Activated CD4-positive, alpha-beta memory T cell treated with anti-CD3 and anti-CD28 coated beads for 36 hours (primary cell): ENCODE measurements at regions not wholly inside any gene's neighbourhood (a gene's known extent, or its start where the extent isn't known, plus 50 kb on each side); places are given as distances from the start of the nearest gene placed in this dataset.

Experiments
- CTCF ChIA-PET: fragments of 350-600 bp; sonication (Branson Sonifier 250); formaldehyde crosslinking; loops from one replicate; lab custom pipeline; 2021; ENCODE audit warnings: antibody characterized with exemption, inconsistent platforms; lab: Charles Lee
- POLR2A ChIA-PET: fragments of 350-600 bp; sonication (Branson Sonifier 250); formaldehyde crosslinking; loops from one replicate; lab custom pipeline; 2021; ENCODE audit warnings: antibody characterized with exemption; lab: Charles Lee
- DNase-seq: peaks from one replicate; pipeline ENCODE4 v3.0.0-alpha.2; 2020
- H3K27ac Mint-ChIP-seq: one replicate; pipeline ENCODE4 v1.8.0; 2021; ENCODE audit warnings: mixed read lengths
- H3K27me3 Mint-ChIP-seq: one replicate; pipeline ENCODE4 v1.8.0; 2021; ENCODE audit warnings: mixed read lengths
- H3K36me3 Mint-ChIP-seq: one replicate; pipeline ENCODE4 v1.8.0; 2021; ENCODE audit warnings: mixed read lengths
- H3K4me1 Mint-ChIP-seq: one replicate; pipeline ENCODE4 v1.8.0; 2021; ENCODE audit warnings: low read depth, mixed read lengths
- H3K4me3 Mint-ChIP-seq: one replicate; pipeline ENCODE4 v1.8.0; 2021; ENCODE audit warnings: mild to moderate bottlenecking, mixed read lengths
- H3K9me3 Mint-ChIP-seq: one replicate; pipeline ENCODE4 v1.8.0; 2021; ENCODE audit warnings: mixed read lengths
- intact Hi-C: fragments of 100-400 bp; cut with micrococcal nuclease; formaldehyde crosslinking; loops from one replicate; pipeline ENCODE4 v1.15.1; 2023

GRCh38 chr10:128286141-128286761 is 160.0 kb upstream of the MKI67 start:
- Mint-ChIP-seq H3K4me3 (no peak overlapping the region), H3K4me1 (no peaks in the 10 kb centered on the region), H3K27ac (no peak overlapping the region), H3K9me3 (peaks cover 7% of the 10 kb centered on the region), H3K27me3 (peaks cover 36% of the 10 kb centered on the region), H3K36me3 (no peaks in the 10 kb centered on the region)
- DNase-seq, result no peak
- POLR2A ChIA-PET, result no interaction called here
- intact Hi-C loops, result no loop called here
- CTCF ChIA-PET, result no interaction called here

- ChIA-PET POLR2A (no interaction called here), CTCF (interaction anchor here (0.6 to 1.0 kb wide), 2 partner anchors 9 to 23 kb away, joined by 3 to 4 read pairs; no protein-coding TSS in a partner anchor)
- Mint-ChIP-seq H3K27ac (no peak overlapping the region), H3K27me3 (peaks cover 33% of the 10 kb centered on the region), H3K4me1 (no peaks in the 10 kb centered on the region), H3K9me3 (peaks cover 8% of the 10 kb centered on the region), H3K4me3 (no peak overlapping the region), H3K36me3 (no peaks in the 10 kb centered on the region)
- intact Hi-C loops, result no loop called here
- no peak for DNase-seq
Measured at GRCh38 chr10:128286762-128287500, 160.7 kb upstream of the MKI67 start.

DNA sequence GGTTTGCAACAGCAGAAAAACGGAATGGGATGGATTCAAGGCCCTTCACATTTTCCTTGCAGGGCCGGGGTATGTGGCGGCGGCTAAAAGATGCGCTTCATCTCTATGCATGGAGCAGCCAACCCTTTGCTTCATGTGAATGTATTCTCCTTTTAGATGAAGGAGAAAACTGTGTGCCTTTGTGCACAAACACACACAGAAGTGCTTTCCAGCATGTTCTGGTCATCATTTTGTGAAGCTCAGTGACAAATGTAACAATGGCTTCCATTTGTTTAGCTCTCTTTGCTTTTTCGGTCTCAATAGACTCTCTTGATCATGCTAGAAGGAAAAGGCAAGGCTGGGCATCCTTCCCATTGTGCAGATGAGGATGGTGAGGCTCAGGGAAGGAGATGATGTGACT is 161.7 kb upstream of the MKI67 start:
- ChIA-PET POLR2A (no interaction called here), CTCF (interaction anchor here (1.0 kb wide), 1 partner anchor 24 kb away, joined by 3 read pairs; no protein-coding TSS in a partner anchor)
- intact Hi-C loops, result no loop called here
- H3K27ac Mint-ChIP-seq, result no peak overlapping the region
- no peaks in the 10 kb centered on the region for H3K4me1 Mint-ChIP-seq
- H3K27me3 Mint-ChIP-seq, result peaks cover 33% of the 10 kb centered on the region
- H3K4me3 Mint-ChIP-seq, result no peak overlapping the region
- peaks cover 8% of the 10 kb centered on the region for H3K9me3 Mint-ChIP-seq
- DNase-seq, result no peak
- H3K36me3 Mint-ChIP-seq, result no peaks in the 10 kb centered on the region

GRCh38 chr10:128289621-128290020 is 163.4 kb upstream of the MKI67 start:
- intact Hi-C loops, result no loop called here
- Mint-ChIP-seq H3K36me3 (no peaks in the 10 kb centered on the region), H3K4me1 (no peaks in the 10 kb centered on the region), H3K9me3 (peaks cover 8% of the 10 kb centered on the region), H3K27me3 (peaks cover 31% of the 10 kb centered on the region), H3K27ac (no peak overlapping the region), H3K4me3 (no peak overlapping the region)
- ChIA-PET CTCF (no interaction called here), POLR2A (no interaction called here)
- DNase-seq, result no peak

DNA sequence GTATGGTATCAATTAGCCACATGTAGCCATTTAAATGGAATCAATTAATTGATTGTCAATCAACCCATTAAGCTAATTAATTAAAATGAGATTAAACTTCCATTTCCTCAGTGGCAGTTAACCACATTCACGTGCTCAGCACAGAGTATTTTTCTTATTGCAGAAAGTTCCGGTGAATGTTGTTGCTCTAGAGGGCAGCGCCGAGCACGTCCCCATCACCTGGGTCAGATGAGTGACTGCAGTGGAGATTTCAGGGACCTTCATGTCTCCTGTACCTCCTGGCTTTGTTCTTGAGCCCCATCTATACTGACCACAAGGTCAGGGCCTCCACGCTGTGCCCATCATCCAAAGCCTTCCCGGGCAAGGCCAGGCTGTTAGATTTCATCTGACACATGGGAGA is 168.8 kb upstream of the MKI67 start:
- Mint-ChIP-seq H3K4me1 (no peaks in the 10 kb centered on the region), H3K9me3 (peaks cover 8% of the 10 kb centered on the region)
- CTCF ChIA-PET, result interaction anchor here (0.7 kb wide), 1 partner anchor 476 kb away, joined by 3 read pairs; no protein-coding TSS in a partner anchor

GRCh38 chr10:128296253-128297007 is 170.2 kb upstream of the MKI67 start:
- POLR2A ChIA-PET, result no interaction called here
- Mint-ChIP-seq H3K27ac (no peak overlapping the region), H3K9me3 (peaks cover 3% of the 10 kb centered on the region), H3K4me3 (no peak overlapping the region), H3K4me1 (no peaks in the 10 kb centered on the region), H3K36me3 (no peaks in the 10 kb centered on the region), H3K27me3 (peaks cover 1% of the 10 kb centered on the region)
- DNase-seq, result no peak
- intact Hi-C loops, result no loop called here
- CTCF ChIA-PET, result interaction anchor here (0.6 kb wide), 1 partner anchor 9 kb away, joined by 4 read pairs; no protein-coding TSS in a partner anchor

More for the DNA sequence above, 168.8 kb upstream of the MKI67 start:
- intact Hi-C loops, result no loop called here
- H3K36me3 Mint-ChIP-seq, result no peaks in the 10 kb centered on the region
- peaks cover 1% of the 10 kb centered on the region for H3K27me3 Mint-ChIP-seq
- POLR2A ChIA-PET, result no interaction called here
- H3K4me3 Mint-ChIP-seq, result no peak overlapping the region
- H3K27ac Mint-ChIP-seq, result no peak overlapping the region
- no peak for DNase-seq

DNA sequence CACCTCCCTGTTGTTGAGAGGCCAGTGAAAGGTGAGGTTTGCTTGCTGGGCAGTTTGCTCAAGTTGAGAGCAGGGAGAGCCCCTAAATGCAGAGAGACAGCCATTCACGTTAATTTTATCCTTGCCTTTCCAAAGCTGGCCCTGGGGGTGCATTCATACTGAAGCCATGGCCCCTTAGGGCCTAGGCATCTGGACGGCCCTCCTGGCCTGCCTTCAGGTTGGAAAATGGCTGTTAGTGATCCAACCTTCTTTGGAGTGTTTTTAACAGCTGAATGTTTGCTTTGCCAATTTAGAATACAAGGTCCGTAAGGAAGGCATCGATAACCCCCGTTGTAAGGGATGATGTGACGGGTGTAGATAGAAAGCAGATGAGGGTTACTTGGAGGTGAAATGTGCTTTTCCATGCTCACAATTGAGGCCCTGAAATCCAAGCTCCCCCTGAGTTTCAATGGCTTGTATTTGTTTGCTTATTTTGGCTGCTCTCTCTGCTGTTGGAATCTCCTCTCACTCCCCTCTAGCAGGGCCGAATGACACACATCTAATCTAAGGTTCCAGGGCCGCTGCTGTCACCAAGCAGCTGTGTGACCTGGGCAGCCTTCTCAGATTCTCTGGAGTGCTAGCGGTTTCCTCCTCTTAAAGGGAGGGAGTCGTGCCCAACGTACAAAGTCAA is 171.6 kb upstream of the MKI67 start:
- intact Hi-C loops, result no loop called here
- H3K9me3 Mint-ChIP-seq, result peaks cover 7% of the 10 kb centered on the region
- H3K27ac Mint-ChIP-seq, result no peak overlapping the region
- no peaks in the 10 kb centered on the region for H3K36me3 Mint-ChIP-seq
- H3K27me3 Mint-ChIP-seq, result peaks cover 1% of the 10 kb centered on the region
- no peaks in the 10 kb centered on the region for H3K4me1 Mint-ChIP-seq
- POLR2A ChIA-PET, result no interaction called here
- no peak overlapping the region for H3K4me3 Mint-ChIP-seq
- no peak for DNase-seq
- CTCF ChIA-PET, result no interaction called here

GRCh38 chr10:128298587-128298986 is 172.4 kb upstream of the MKI67 start:
- POLR2A ChIA-PET, result no interaction called here
- intact Hi-C loops, result no loop called here
- no peak overlapping the region for H3K27ac Mint-ChIP-seq
- H3K9me3 Mint-ChIP-seq, result peaks cover 7% of the 10 kb centered on the region
- H3K36me3 Mint-ChIP-seq, result no peaks in the 10 kb centered on the region
- DNase-seq, result no peak
- no peaks in the 10 kb centered on the region for H3K4me1 Mint-ChIP-seq
- no peak overlapping the region for H3K4me3 Mint-ChIP-seq
- CTCF ChIA-PET, result no interaction called here
- H3K27me3 Mint-ChIP-seq, result peaks cover 1% of the 10 kb centered on the region

DNA sequence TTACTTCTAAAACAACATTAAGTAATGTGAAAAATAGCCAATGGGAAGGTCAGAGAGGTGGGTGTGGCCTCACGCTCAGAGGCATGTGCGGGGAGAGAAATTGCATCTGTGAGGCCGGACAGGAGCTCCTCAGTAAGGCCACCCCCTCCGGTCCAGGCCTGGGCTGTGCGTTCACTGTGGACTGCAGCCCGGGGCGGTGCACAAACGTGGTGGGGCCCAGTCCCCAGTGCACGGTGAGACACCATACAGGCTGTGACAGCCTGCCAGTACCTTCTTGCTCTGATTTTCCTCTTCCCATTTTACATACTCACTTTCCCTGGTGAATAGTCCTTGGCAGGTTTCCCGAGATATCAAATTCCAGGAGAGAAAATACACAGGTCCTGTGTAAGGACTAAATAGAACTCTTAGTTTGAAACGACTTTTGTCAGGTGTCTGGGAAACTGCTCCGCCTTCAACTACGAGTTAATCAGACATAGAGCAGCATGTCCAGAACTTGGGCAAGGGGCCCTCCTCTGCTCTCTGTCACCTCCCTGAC is 174.1 kb upstream of the MKI67 start:
- no peaks in the 10 kb centered on the region for H3K27me3 Mint-ChIP-seq
- no peaks in the 10 kb centered on the region for H3K36me3 Mint-ChIP-seq
- POLR2A ChIA-PET, result no interaction called here
- DNase-seq, result no peak
- intact Hi-C loops, result no loop called here
- H3K27ac Mint-ChIP-seq, result no peak overlapping the region
- CTCF ChIA-PET, result no interaction called here
- H3K4me3 Mint-ChIP-seq, result no peak overlapping the region
- no peaks in the 10 kb centered on the region for H3K4me1 Mint-ChIP-seq
- H3K9me3 Mint-ChIP-seq, result peaks cover 7% of the 10 kb centered on the region

DNA sequence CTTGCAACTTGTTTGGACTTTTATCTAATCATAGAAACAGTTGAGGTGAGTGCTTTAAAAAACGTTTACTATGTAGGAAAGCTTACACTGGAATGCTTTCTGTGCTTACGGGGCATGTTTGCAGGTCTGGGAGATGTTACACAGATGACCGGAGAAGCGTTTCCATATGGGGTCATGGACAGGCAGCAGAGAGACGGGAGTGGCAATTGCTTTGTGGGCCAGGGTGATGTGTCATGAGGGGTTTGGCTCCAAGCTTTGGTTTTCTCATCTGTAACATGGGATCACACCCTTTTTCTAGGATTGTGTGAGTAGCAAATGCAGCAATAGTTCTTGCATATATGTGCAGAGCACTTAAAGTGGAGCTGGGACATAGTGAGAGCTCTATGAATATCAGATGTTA is 174.8 kb upstream of the MKI67 start:
- CTCF ChIA-PET, result no interaction called here
- POLR2A ChIA-PET, result no interaction called here
- intact Hi-C loops, result no loop called here

DNA sequence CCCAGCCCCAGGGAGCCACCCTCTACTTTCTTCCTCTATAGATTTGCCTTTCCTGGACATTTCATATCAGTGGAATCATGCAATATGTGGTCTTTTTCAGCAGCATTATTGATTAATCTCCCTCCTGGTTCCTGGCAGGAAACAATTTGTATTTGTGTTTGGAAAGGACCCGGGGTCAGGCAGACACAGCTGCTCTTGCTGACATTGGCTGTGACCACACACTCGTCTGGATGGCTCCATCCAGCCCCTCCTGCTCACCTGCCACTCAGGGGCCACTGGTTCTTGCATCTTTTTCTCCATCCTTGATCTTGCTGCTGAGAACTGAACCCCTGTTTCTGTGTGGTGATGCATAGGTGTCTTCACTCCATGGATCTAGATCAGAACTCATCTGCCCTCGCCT is 176.6 kb upstream of the MKI67 start:
- Mint-ChIP-seq H3K4me3 (no peak overlapping the region), H3K9me3 (peaks cover 7% of the 10 kb centered on the region), H3K27ac (no peak overlapping the region), H3K4me1 (no peaks in the 10 kb centered on the region), H3K36me3 (no peaks in the 10 kb centered on the region), H3K27me3 (no peaks in the 10 kb centered on the region)
- ChIA-PET POLR2A (no interaction called here), CTCF (no interaction called here)
- intact Hi-C loops, result no loop called here
- DNase-seq, result no peak

More for the DNA sequence above, 174.8 kb upstream of the MKI67 start:
- H3K9me3 Mint-ChIP-seq, result peaks cover 7% of the 10 kb centered on the region
- no peaks in the 10 kb centered on the region for H3K4me1 Mint-ChIP-seq
- no peak overlapping the region for H3K27ac Mint-ChIP-seq
- no peaks in the 10 kb centered on the region for H3K27me3 Mint-ChIP-seq
- no peak overlapping the region for H3K4me3 Mint-ChIP-seq
- DNase-seq, result no peak
- no peaks in the 10 kb centered on the region for H3K36me3 Mint-ChIP-seq

DNA sequence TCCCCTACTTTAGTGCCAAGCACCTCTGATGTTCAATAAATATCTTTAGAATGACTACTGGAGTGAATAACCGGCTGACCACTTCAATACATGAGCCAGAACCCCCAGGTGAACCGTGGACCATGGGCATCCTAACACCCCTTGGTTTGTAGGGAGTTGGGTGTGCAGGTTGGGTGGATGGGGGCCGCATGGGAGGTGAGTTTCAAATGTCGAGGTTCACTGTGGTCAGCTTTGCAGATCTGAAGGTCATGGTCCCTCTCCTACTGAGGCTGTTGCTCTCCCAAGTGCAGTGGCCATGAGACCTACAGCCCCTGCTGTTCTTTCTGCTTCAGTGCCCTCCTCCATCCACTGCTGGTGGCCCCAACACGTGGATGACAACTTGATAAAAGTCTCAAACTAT is 178.0 kb upstream of the MKI67 start:
- intact Hi-C loops, result no loop called here
- H3K27me3 Mint-ChIP-seq, result no peaks in the 10 kb centered on the region
- POLR2A ChIA-PET, result no interaction called here
- CTCF ChIA-PET, result no interaction called here
- DNase-seq, result no peak
- H3K4me3 Mint-ChIP-seq, result no peak overlapping the region
- no peak overlapping the region for H3K27ac Mint-ChIP-seq
- H3K4me1 Mint-ChIP-seq, result no peaks in the 10 kb centered on the region
- H3K36me3 Mint-ChIP-seq, result no peaks in the 10 kb centered on the region
- H3K9me3 Mint-ChIP-seq, result peaks cover 7% of the 10 kb centered on the region
